ENCODE measurements at regions not wholly inside any gene's neighbourhood (a gene's known extent, or its start where the extent isn't known, plus 50 kb on each side); places are given as distances from the start of the nearest gene placed in this dataset.

GRCh38 chr4:20359692-20360091 is 108.0 kb downstream of the SLIT2 start:
- TF ChIP-seq ZNF275 (CRISPR knock-in tag; IDR thresholded peaks at IDR 0.05; ENCODE audit: borderline replicate concordance) (no peak), CEBPB (IDR thresholded peaks at IDR 0.05; ENCODE audit: borderline replicate concordance, low read depth, low read length) (no peak), IRF2 (CRISPR knock-in tag; IDR thresholded peaks at IDR 0.05) (no peak), CTCF (CRISPR knock-in tag; IDR thresholded peaks at IDR 0.05) (no peak), TAF1 (CRISPR knock-in tag; IDR thresholded peaks at IDR 0.05) (no peak), TARDBP (CRISPR knock-in tag; IDR thresholded peaks at IDR 0.05) (no peak), ZNF101 (CRISPR knock-in tag; IDR thresholded peaks at IDR 0.05; ENCODE audit: borderline replicate concordance, low read depth) (no peak), ATF7 (IDR thresholded peaks at IDR 0.05) (no peak), ATF7 (CRISPR knock-in tag; IDR thresholded peaks at IDR 0.05) (no peak), POLR2A (IDR thresholded peaks at IDR 0.05; ENCODE audit: insufficient read depth in 1 of 2, low read depth in 2 of 2, low read length in 2 of 2) (no peak), KDM1A (CRISPR knock-in tag; IDR thresholded peaks at IDR 0.05) (no peak)
